ENCODE measurements at regions not wholly inside any gene's neighbourhood (a gene's known extent, or its start where the extent isn't known, plus 50 kb on each side); places are given as distances from the start of the nearest gene placed in this dataset.

DNA sequence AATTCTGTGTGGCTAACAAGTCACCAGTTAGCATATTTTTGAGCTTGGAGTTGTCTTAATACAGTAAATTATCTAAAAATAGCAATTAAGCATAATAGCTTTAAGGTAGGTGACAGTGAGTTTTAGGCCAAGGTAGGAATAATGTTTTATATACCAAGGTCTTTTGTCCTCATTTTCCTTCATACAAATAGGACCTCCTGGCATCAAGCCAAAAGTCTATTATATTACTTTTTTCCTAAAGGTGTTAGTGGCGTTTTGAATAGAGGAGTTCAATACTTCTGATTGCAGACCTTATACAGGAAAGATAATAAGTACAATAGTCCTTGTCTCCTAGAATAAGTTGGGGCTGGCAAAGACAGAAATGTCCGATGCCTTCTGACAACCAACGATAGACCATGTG lies 2277.7 kb downstream of the TP53TG3F start:
- DNase-seq: no peak

DNA sequence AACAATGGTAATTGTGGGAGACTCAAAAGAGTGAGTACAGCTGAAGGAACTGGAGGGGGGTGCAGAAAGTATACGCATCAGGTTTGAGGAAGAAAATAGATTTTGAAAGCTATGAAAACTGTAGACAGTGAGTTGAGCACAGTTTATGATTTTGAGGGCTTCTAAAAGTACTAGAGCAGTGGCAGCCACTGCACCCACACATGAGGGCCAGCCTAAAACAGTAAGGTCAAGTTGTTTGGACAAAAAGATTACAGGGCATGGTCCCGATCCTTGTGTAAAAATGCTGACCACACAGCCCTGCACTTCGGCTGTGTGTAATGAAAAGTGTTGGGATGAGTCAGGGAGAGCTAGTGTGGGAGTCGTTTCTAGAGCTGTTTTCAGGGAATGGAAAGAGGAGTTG lies 2282.1 kb downstream of the TP53TG3F start:
- DNase-seq: no peak

DNA sequence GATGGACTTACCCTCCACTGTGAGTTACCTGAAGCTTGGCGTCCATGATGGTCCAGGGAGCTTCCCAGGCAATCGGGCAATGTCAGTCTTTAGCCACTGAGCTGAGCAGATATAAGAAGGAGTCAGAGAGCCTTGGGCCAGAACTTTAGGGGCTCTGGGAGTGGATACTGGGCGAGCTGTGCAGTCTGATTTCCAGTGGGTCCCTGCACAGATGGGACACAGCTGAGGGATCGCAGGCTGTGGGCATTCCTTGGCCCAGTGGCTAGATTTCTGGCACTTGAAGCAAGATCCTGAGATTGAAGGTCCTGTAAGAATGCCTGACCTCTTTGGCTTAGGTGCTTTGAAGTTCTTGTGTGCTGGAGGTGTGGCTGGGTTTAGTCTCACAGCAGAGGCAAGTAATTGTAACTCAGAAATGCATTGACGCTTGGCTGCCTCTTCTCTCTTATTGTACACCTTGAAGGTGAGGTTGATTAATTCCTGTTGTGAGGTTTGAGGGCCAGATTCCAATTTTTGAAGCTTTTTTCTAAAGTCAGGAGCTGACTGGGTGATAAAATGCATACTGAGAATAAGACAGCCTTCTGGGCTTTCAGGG lies 2283.8 kb downstream of the TP53TG3F start:
- no peak for DNase-seq

DNA sequence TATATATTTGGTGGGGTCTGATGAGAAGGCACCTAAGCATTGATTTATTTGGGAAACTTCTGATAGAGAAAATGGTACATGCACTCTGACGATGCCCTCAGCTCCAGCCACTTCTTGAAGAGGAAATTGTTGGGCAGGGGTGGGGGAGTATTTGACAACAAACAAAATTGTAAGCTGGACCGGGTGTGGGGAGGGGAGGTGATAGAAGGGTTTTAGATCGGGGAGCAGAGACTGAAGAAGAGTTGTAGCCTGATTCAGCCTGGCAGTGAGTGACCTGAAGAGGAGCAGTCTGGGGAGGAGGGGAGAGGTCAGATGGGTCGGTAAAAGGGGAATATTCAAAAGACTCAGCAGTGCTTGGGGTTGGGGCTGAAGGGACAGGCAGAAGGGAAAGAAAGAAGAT lies 2284.7 kb downstream of the TP53TG3F start:
- no peak for DNase-seq

DNA sequence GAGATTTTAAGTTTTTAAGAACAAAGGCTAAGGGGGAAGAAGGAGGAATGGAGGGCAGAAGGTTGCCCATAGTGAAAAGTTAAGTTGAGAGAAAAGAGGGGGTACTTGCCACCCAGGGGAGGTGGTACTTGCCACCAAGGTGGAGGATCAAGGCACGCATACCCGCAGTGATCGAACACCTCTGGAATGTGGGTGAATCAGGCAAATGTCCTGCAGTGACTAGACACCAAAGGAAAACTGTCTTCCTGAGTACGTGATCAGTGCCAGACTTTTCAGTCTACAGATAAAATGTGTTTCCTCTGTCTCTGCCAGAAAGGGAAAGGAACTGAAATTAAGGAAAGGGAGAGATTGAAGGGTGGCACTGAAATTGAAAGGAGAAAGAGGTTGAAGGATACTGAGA lies 2285.3 kb downstream of the TP53TG3F start:
- DNase-seq: no peak

DNA sequence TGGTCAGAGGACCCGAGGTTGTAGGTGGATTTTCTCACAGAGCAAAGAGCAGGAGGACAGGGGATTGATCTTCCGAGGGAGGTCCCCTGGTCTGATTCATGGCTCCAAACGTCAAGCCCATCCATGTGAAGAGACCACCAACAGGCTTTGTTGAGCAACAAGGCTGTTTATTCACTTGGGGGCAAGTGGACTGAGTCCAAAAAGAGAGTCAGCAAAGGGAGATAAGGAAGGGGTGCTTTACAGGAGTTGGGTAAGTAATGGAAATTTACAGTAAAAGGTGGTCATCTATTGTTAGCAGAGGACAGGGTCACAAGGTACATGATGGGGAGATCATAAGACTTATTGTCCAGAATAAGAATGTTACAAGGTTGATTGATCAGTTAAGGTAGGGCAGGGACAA lies 2285.8 kb downstream of the TP53TG3F start:
- no peak for DNase-seq

DNA sequence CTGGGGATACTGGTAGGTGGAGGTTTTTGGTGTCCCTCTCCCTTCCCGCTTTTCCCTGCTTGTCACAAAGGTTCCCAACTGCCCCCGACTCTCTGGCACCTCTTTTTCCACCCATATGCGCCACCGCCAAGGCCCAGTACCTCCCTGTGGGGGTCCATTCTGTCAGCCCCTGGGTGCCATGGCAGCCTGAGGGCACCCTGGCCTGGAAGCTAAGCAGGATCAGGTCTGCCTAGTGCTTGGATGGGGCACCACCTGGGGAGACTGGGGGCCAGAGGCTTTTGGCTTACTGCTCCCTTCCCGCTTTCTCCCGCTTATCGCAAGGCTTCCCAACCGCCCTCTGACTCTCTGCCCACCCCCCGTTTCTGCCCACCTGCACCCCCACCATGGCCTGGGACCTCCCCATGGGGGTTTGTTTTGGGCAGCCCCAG lies 2286.4 kb downstream of the TP53TG3F start:
- no peak for DNase-seq

DNA sequence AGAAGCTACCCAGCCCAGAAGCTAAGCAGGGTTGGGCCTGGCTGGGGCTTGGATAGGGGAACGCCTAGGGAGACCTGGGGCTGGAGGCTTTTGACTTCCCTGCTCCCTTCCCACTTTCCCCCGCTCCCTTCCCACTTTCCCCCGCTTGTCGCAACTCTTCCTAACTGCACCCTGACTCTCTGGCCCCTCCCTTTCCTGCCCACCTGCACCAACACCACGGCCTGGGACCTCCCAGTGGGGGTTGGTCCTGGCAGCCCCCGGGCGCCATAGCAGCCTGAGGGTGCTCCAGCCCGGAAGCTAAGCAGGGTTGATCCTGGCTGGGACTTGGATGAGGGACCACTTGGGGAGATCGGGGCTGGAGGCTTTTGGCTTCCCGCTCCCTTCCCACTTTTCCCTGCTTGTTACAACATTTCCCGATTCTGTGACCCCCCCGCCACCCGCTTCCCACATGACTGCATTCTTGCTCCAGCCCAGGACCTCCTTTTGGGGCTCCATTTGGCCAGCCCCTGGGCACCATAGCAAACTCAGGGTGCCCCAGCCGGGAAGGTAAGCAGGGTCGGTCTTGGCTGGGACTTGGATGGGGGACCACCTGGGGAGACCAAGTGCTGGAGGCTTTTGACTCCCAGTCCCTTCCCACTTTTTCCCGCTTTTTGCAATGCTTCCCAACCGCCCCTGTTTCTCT lies 2287.0 kb downstream of the TP53TG3F start:
- no peak for DNase-seq

DNA sequence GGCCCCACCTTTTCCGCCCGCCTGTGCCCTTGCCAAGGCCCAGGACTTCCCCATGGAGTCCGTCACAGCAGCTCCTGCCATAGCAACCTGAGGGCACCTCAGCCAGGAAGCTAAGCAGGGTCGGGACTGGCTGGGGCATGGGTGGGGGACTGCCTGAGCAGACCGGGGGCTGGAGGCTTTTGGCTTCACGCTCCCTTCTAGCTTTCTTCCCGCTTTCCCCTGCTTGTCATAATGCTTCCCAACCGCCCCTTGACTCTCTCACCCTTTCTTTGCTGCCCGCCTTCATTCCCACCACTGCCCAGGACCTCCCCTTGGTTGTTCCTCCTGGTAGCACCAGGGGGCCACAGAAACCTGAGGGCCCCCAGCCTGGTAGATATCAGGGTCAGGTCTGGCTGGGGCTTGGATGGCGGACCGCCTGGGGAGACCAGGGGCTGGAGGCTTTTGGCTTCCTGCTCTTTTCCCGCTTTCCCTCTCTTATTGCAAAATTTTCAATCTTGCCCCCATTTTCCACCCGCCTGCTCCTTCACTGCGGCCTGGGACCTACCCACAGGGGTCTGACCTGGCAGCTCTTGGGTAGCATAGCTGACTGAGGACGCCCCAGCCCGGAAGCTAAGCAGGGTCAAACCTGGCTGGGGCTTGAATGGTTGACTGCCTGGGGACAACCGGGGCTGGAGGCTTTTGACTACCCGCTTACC lies 2287.7 kb downstream of the TP53TG3F start:
- no peak for DNase-seq

DNA sequence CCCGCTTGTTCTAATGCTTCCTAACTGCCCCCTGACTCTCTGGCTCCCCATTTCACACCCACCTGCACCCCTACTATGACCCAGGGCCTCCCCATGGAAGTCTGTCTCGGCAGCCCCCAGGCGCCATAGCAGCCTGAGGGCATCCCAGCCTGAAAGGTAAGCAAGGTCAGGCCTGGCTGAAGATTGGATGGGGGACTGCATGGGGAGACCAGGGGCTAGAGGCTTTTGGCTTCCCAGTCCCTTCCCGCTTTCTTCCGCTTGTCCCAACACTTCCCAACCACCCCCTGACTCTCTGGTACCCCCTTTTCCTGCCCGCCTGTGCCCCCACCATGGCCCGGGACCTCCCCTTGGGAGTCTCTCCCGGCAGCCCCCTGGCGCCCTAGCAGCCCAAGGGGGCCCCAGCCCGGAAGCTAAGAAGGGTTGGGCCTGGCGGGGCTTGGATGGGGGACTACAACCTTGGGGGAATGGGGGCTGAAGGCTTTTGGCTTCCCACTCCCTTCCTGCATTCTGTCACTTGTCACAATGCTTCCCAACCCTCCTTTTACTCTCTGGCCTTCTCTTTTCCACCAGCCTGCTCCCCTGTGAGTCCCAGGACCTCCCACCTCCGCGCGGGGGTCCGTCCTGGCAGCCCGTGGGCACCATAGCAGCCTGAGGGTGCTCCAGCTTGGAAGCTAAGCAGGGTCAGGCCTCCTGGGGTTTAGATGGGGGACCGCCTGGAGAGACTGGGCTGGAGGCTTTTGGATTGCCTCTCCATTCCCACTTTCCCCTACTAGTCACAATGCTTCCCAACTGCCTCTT lies 2288.4 kb downstream of the TP53TG3F start:
- no peak for DNase-seq

DNA sequence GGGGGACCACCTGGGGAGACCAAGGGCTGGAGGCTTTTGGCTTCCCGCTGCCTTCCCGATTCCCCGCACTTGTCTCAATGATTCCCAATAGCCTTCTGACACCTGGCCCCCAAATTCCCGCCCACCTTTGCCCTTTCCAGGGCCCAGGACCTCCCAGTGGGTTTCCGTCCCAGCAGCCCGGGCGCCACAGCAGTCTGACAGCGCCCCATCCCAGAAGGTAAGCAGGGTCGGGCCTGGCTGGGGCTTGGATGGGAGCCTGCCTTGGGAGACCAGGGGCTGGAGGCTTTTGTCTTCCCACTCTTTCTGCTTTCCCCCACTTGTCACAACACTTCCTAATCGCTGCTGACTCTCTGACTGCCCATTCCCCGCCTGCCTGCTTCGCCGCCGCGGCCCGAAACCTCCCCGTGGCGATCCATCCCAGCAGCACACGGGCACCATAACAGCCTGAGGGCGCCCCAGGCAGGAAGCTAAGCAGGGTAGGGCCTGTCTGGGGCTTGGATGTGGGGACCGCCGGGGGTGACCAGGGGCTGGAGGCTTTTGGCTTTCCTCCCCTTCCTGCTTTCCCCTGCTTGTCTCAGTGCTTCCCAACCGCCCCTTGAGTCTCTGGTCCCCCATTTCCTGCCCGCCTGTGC lies 2289.3 kb downstream of the TP53TG3F start:
- no peak for DNase-seq

DNA sequence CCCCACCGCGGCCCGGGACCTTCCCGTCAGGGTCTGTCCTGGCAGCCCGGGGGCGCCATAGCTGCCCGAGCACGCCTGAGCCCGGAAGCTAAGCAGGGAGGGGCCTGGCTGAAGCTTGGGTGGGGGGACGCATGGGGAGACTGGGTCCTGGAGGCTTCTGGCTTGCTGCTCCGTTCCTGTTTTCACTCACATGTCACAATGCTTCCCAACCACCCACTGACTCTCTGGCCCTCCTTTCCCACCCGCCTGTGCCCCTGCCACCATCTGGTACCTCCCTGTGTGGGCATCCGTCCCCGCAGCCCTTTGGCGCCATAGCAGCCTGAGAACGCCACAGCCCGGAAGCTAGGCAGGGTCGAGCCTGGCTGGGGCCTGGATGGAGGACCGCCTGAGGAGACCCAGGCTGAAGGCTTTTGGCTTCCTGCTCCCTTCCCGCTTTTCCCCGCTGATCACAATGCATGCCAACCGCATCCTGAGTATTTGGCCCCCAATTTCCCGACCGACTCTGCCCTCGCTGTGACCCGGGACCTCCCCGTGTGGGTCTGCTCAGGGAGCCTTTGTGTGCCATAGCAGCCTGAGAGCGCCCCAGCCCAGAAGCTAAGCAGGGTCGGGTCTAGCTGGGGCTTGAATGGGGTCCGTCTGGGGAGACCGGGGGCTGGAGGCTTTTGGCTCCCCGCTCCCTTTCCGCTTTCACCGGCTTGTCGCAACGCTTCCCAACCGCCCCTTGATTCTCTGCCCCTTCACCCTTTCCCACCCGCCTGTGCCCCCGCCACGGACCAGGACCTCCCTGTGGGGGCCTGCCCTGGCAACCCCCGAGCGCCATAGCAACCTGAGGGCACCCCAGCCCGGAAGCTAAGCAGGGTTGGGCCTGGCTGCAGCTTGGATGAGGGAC lies 2290.1 kb downstream of the TP53TG3F start:
- no peak for DNase-seq

DNA sequence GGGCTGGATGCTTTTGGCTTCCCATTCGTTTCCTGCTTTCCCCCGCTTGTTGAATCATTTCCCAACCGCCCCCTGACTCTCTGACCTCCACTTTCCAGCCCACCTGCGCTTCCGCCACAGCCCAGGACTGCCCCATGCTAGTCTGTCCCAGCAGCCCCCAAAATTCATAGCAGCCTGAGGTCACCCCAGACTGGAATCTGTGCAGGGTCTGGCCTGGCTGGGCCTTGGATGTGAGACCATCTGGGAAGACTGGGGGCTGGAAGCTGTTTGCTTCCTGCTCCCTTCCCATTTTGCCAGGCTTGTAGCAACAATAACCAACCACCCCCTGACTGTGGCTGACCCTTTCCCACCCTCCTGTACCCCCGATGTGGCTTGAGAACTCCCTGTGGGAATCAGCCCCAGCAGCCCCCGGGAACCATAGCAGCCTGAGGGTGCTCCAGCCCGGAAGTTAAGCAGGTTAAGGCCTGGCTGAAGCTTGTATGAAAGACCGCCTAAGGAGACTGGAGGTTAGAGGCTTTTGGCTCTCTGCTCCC lies 2290.8 kb downstream of the TP53TG3F start:
- no peak for DNase-seq

DNA sequence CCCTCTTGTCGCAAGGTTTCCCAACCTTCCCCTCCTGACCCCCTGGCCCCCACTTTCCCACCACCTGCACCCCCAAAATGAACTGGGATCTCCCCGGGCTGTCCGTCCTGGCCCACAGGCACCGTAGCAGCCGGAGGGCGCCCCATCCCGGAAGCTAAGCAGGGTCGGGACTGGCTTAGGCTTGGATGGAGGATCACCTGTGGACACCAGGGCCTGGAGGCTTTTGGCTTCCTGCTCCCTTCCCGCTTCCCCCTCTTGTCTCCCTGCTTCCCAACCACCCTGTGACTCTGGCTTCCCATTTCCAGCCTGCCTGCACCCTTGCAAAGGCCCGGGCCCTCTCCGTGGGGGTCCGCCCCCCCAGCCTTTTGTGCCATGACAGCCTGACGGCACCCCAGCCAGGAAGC lies 2291.3 kb downstream of the TP53TG3F start:
- no peak for DNase-seq

DNA sequence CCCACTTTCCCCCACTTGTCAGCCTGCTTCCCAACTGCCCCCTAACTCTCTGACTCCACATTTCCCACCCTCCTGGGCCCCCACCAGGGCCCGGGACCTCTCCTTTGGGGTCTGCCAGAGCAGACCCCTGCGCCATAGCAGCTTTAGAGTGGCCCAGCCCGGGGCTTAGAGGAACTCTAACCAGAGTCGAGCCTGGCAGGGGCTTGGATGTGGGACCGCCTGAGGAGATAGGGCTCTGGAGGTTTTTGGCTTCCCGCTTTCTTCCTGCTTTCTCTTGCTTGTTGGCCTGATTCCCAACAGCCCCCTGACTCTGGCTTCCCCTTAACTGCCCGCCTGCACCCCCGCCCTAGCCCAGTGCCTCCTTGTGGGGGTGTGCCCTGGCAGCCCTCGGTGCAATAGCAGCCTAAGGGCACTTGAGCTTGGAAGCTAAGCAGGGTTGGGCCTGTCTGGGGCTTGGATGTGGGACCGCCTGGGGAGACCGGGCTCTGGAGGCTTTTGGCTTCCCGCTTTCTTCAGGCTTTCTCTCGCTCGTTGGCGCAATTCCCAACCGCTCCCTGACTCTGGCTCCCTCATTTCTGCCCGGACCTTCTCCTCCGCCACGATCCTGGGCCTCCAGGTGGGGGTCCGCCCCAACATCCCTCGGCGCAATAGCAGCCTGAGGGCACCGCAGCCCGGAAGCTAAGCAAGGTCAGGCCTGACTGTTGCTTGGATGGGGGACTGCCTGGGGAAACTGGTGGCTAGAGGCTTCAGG lies 2292.0 kb downstream of the TP53TG3F start:
- no peak for DNase-seq

DNA sequence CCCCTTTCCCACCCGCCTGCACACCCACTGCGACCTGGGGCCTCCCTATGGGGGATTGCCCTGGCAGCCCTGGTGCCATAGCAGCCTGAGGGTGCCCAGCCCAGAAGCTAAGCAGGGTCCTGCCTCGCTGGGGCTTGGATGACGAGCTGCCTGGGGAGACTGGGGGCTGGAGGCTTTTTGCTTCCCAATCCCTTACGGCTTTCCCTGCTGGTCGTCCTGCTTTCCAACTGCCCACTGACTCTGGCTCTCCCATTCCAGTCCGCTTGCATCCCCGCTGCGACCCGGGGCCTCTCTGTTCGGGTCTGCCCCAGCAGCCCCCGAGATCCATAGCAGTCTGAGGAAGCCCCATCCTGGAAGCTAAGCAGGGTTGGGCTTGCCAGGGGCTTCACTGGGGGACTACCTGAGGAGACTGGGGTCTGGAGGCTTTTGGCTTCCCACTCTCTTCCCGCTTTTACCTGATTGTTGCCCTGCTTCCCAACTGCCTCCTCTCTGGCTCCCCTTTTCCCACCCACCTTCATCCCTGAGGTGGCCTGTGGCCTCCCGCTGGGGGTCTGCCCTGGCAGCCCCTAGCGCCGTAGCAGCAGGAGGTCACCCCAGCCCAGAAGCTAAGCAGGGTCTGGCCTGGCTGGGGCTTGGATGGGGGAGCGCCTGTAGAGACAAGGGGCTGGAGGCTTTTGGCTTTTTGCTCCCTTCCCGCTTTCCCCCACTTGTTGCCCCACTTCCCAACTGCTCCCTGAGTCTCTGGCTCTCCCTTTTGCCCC lies 2292.8 kb downstream of the TP53TG3F start:
- DNase-seq: no peak

DNA sequence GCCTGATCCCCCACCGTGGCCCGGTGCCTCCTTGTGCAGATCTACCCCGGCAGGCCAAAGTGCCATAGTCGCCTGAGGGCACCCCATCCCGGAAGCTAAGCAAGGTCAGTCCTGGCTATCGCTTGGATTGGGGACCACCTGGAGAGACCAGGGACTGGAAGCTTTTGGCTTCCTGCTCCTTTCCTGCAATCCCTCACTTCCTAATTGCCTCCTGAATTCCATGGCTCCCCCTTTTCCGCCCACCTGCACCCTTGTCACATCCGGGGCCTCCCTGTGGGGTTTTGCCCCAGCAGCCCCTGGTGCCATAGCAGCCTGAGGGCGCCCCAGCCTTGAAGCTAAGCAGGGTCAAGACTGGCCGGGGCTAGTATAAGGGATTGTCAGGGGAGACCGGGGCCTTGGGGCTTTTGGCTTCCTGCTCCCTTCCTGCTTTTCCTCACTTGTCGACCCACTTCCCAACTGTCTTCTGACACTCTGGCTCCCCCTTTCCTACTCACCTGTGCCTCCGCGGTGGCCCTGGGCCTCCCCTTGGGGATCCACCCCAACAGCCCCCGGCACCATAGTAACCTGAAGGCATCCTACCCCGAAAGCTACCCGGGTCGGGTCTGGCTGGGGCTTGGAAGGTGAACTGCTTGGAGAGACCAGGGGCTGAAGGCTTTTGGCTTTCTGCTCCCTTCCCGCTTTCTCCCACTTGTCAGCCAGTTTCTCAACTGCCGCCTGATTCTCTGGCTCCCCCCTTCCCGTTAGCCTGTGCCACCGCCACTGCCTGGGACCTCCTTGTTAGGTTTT lies 2293.6 kb downstream of the TP53TG3F start:
- no peak for DNase-seq

DNA sequence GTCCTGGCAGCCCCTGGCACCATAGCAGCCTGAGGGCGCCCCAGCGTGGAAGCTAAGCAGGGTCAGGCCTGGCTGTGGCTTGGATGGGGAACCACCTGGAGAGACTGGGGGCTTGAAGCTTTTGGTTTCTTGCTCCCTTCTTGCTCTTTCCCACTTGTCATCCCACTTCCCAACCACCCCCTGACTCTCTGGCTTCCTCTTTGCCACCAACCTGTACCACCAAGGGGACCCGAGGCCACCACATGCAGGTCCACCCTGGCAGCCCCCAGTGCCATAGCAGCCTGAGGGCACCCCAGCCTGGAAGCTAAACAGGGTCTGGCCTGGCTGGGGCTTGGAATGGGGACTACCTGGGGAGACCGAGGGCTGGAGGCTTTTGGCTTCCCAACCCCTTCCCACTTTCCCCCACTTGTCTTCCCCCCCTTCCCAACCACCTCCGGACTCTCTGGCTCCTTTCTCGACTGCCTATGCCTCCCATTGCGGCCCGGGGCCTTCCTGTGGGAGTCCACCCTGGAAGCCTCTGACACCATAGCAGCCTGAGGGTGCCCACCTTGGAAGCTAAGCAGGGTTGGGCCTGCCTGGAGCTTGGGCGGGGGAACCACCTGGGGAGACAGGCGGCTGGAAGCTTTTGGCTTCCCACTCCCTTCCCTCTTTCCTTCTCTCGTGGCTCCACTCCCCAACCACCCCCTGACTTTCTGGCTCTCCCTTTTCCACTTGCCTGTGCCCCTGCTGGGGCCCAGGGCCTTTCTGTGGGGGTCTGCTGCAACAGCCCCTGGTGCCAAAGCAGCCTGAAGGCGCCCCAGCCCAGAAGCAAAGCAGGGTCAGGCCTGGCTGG lies 2294.4 kb downstream of the TP53TG3F start:
- no peak for DNase-seq

Measured in NCI-H2107 (cell line).